HEK293 (cell line): ENCODE measurements at regions not wholly inside any gene's neighbourhood (a gene's known extent, or its start where the extent isn't known, plus 50 kb on each side); places are given as distances from the start of the nearest gene placed in this dataset.
A peak's percentile ranks its signal among the peaks of the same experiment; 100 is the strongest.

ENCODE experiments used
- CTCF ChIA-PET: fragments of 350-600 bp; formaldehyde crosslinking; extraction: SDS; loops from one replicate; lab custom pipeline; 2021; ENCODE audit warnings: antibody characterized with exemption; lab: Yijun Ruan, JAX
- POLR2A ChIA-PET: fragments of 300-600 bp; formaldehyde crosslinking; extraction: SDS; loops from one replicate; lab custom pipeline; 2020; ENCODE audit warnings: antibody characterized with exemption, inconsistent platforms; lab: Yijun Ruan, JAX
- H3K27ac ChIP-seq: fragments of 200-500 bp; sonication (Bioruptor generic); 2 replicates; pipeline ENCODE4 v1.5.1; 2014; ENCODE audit warnings: low read depth, low read length, control low read depth, inconsistent platforms; ENCODE audit errors: extremely low read depth
- H3K36me3 ChIP-seq, 2 experiments: fragments of 200-500 bp in 1 of 2; sonication (Bioruptor generic) in 1 of 2; 1 replicate in 1 of 2; 2 replicates in 1 of 2; pipeline ENCODE4 v1.5.1; 2014 to 2017; ENCODE audit warnings: inconsistent platforms in 2 of 2, low read length in 2 of 2; ENCODE audit not compliant: control insufficient read depth in 2 of 2, insufficient read depth in 1 of 2
- H3K4me1 ChIP-seq: fragments of 200-500 bp; sonication (Bioruptor generic); 2 replicates; pipeline ENCODE4 v1.5.1; 2014; ENCODE audit warnings: mild to moderate bottlenecking, low read length, inconsistent platforms; ENCODE audit not compliant: control insufficient read depth, insufficient read depth
- H3K4me3 ChIP-seq: 2 replicates; pipeline ENCODE4 v1.5.1; 2011; ENCODE audit warnings: low read depth, mild to moderate bottlenecking, control low read depth, low read length, moderate library complexity
- H3K9me3 ChIP-seq: fragments of 200-500 bp; sonication (Bioruptor generic); 2 replicates; pipeline ENCODE4 v1.5.1; 2014; ENCODE audit warnings: low read depth, low read length, inconsistent platforms; ENCODE audit not compliant: control insufficient read depth, insufficient read depth
- BCL6B ChIP-seq: fragments of 450-650 bp; formaldehyde crosslinking; IDR thresholded peaks from 2 replicates; pipeline ENCODE4 v1.5.1; 2017; ENCODE audit warnings: missing biosample characterization, missing genetic modification characterization
- FEZF1 ChIP-seq: fragments of 450-650 bp; formaldehyde crosslinking; IDR thresholded peaks from 2 replicates; pipeline ENCODE4 v1.5.1; 2016; ENCODE audit warnings: missing biosample characterization, missing genetic modification characterization
- KLF10 ChIP-seq: fragments of 450-650 bp; IDR thresholded peaks from 2 replicates; pipeline ENCODE4 v1.5.1; 2018; ENCODE audit warnings: missing biosample characterization, mild to moderate bottlenecking, missing genetic modification characterization
- KLF7 ChIP-seq: fragments of 450-650 bp; formaldehyde crosslinking; IDR thresholded peaks from 2 replicates; pipeline ENCODE4 v1.5.1; 2016; ENCODE audit warnings: missing biosample characterization, missing genetic modification characterization, borderline replicate concordance
- KLF8 ChIP-seq: fragments of 450-650 bp; formaldehyde crosslinking; IDR thresholded peaks from 2 replicates; pipeline ENCODE4 v1.5.1; 2016; ENCODE audit warnings: missing biosample characterization, missing genetic modification characterization
- KLF9 ChIP-seq: fragments of 450-650 bp; formaldehyde crosslinking; IDR thresholded peaks from 2 replicates; pipeline ENCODE4 v1.5.1; 2016; ENCODE audit warnings: missing biosample characterization, missing genetic modification characterization, low read depth
- PRDM10 ChIP-seq: fragments of 450-650 bp; formaldehyde crosslinking; IDR thresholded peaks from 2 replicates; pipeline ENCODE4 v1.5.1; 2016; ENCODE audit warnings: missing biosample characterization, missing genetic modification characterization
- REPIN1 ChIP-seq: fragments of 450-650 bp; formaldehyde crosslinking; IDR thresholded peaks from 2 replicates; pipeline ENCODE4 v1.5.1; 2017; ENCODE audit warnings: missing biosample characterization, missing genetic modification characterization, low read depth
- YY2 ChIP-seq: fragments of 450-650 bp; formaldehyde crosslinking; IDR thresholded peaks from 2 replicates; pipeline ENCODE4 v1.5.1; 2016; ENCODE audit warnings: missing biosample characterization, missing genetic modification characterization
- ZBTB7A ChIP-seq: fragments of 450-650 bp; formaldehyde crosslinking; IDR thresholded peaks from 2 replicates; pipeline ENCODE4 v1.5.1; 2016; ENCODE audit warnings: low read depth, missing biosample characterization, missing genetic modification characterization
- ZEB2 ChIP-seq: fragments of 450-650 bp; formaldehyde crosslinking; IDR thresholded peaks from 2 replicates; pipeline ENCODE4 v1.5.1; 2016; ENCODE audit warnings: missing biosample characterization, missing genetic modification characterization
- ZFP37 ChIP-seq: fragments of 450-650 bp; formaldehyde crosslinking; IDR thresholded peaks from 2 replicates; pipeline ENCODE4 v1.5.1; 2016; ENCODE audit warnings: missing biosample characterization, missing genetic modification characterization
- ZIC2 ChIP-seq: fragments of 450-650 bp; formaldehyde crosslinking; IDR thresholded peaks from 2 replicates; pipeline ENCODE4 v1.5.1; 2016; ENCODE audit warnings: missing biosample characterization, missing genetic modification characterization
- ZNF184 ChIP-seq: fragments of 450-650 bp; IDR thresholded peaks from 2 replicates; pipeline ENCODE4 v1.5.1; 2018; ENCODE audit warnings: missing biosample characterization, mild to moderate bottlenecking, missing genetic modification characterization
- ZNF23 ChIP-seq: fragments of 450-650 bp; formaldehyde crosslinking; IDR thresholded peaks from 2 replicates; pipeline ENCODE4 v1.5.1; 2016; ENCODE audit warnings: missing biosample characterization, missing genetic modification characterization, borderline replicate concordance
- ZNF341 ChIP-seq: fragments of 450-650 bp; formaldehyde crosslinking; IDR thresholded peaks from 2 replicates; pipeline ENCODE4; 2016; ENCODE audit warnings: low read depth, missing biosample characterization, missing genetic modification characterization
- ZNF366 ChIP-seq: fragments of 450-650 bp; formaldehyde crosslinking; conservative IDR thresholded peaks from 2 replicates; pipeline ENCODE4 v1.5.1; 2016; ENCODE audit warnings: missing biosample characterization, missing genetic modification characterization
- ZNF518A ChIP-seq: fragments of 450-650 bp; formaldehyde crosslinking; conservative IDR thresholded peaks from 2 replicates; pipeline ENCODE4 v1.5.1; 2016; ENCODE audit warnings: low read depth, missing biosample characterization, missing genetic modification characterization
- ZNF530 ChIP-seq: fragments of 450-650 bp; formaldehyde crosslinking; IDR thresholded peaks from 2 replicates; pipeline ENCODE4 v1.5.1; 2016; ENCODE audit warnings: low read depth, missing biosample characterization, missing genetic modification characterization
- ZNF544 ChIP-seq: fragments of 450-650 bp; formaldehyde crosslinking; IDR thresholded peaks from 2 replicates; pipeline ENCODE4 v1.5.0; 2017; ENCODE audit warnings: missing biosample characterization, missing genetic modification characterization
- ZNF600 ChIP-seq: fragments of 450-650 bp; formaldehyde crosslinking; IDR thresholded peaks from 2 replicates; pipeline ENCODE4 v1.5.1; 2016; ENCODE audit warnings: missing biosample characterization, missing genetic modification characterization
- ZNF610 ChIP-seq: fragments of 450-650 bp; formaldehyde crosslinking; IDR thresholded peaks from 2 replicates; pipeline ENCODE4 v1.5.1; 2016; ENCODE audit warnings: missing biosample characterization, missing genetic modification characterization, borderline replicate concordance
- ZNF621 ChIP-seq: fragments of 450-650 bp; formaldehyde crosslinking; IDR thresholded peaks from 2 replicates; pipeline ENCODE4 v1.5.1; 2017; ENCODE audit warnings: missing biosample characterization, missing genetic modification characterization
- ZNF629 ChIP-seq: fragments of 450-650 bp; formaldehyde crosslinking; IDR thresholded peaks from 2 replicates; pipeline ENCODE4 v1.5.1; 2017; ENCODE audit warnings: missing biosample characterization, missing genetic modification characterization
- ZNF654 ChIP-seq: fragments of 450-650 bp; formaldehyde crosslinking; IDR thresholded peaks from 2 replicates; pipeline ENCODE4 v1.5.1; 2016; ENCODE audit warnings: low read depth, missing biosample characterization, missing genetic modification characterization
- ZNF701 ChIP-seq: fragments of 450-650 bp; formaldehyde crosslinking; IDR thresholded peaks from 2 replicates; pipeline ENCODE4 v1.5.1; 2016; ENCODE audit warnings: missing biosample characterization, missing genetic modification characterization

GRCh38 chr15:70469651-70470555 is 293.5 kb downstream of the UACA start (continued):
- no peak for TF ChIP-seq BCL6B (tag by site-specific recombination)
- TF ChIP-seq ZNF701 (tag by site-specific recombination) = no peak
- TF ChIP-seq ZNF610 (tag by site-specific recombination) = no peak
- TF ChIP-seq ZIC2 = peak; percentile 92
- TF ChIP-seq ZNF544 (tag by site-specific recombination) = no peak
- no peak for TF ChIP-seq ZNF629 (tag by site-specific recombination)
- TF ChIP-seq KLF8 (tag by site-specific recombination) = no peak
- no peak for TF ChIP-seq ZBTB7A (tag by site-specific recombination)
- 0 out of 2 replicates have a peak, but pooled peaks have one; percentile 22 for TF ChIP-seq ZNF341
- no peak for TF ChIP-seq PRDM10 (tag by site-specific recombination)
- TF ChIP-seq YY2 (tag by site-specific recombination) = no peak
- TF ChIP-seq ZNF621 = no peak
- TF ChIP-seq, all 188 proteins: peak for 4

GRCh38 chr15:70469182-70469581 is 294.2 kb downstream of the UACA start:
- ChIA-PET POLR2A (no interaction called here), CTCF (interaction anchor here (0.5 to 5.2 kb wide), 8 partner anchors 9 to 425 kb away, joined by 3 to 37 read pairs (median 7); no protein-coding TSS in a partner anchor)
- no peak for TF ChIP-seq ZFP37 (tag by site-specific recombination)
- no peak for TF ChIP-seq ZNF654
- no peak for TF ChIP-seq KLF10 (tag by site-specific recombination)
- no peak for TF ChIP-seq KLF9 (tag by site-specific recombination)
- no peak for TF ChIP-seq ZNF23 (tag by site-specific recombination)
- TF ChIP-seq REPIN1 = no peak
- no peak for TF ChIP-seq ZNF530 (tag by site-specific recombination)
- TF ChIP-seq FEZF1 = no peak
- TF ChIP-seq ZNF184 (tag by site-specific recombination) = no peak
- TF ChIP-seq KLF7 (tag by site-specific recombination) = no peak
- TF ChIP-seq ZNF366 (tag by site-specific recombination) = no peak
- TF ChIP-seq ZEB2 (tag by site-specific recombination) = no peak
- TF ChIP-seq ZNF600 (tag by site-specific recombination) = no peak
- no peak for TF ChIP-seq ZNF518A (tag by site-specific recombination)

More at GRCh38 chr15:70469182-70469581, 294.2 kb downstream of the UACA start:
- H3K4me1 ChIP-seq = peaks cover 4% of the 10 kb centered on the region; the same call in 1 of the 2 replicates
- no peak overlapping the region for H3K4me3 ChIP-seq
- H3K27ac ChIP-seq = no peak overlapping the region
- no peaks in the 10 kb centered on the region for H3K36me3 ChIP-seq
- H3K9me3 ChIP-seq = no peaks in the 10 kb centered on the region
